ENCODE measurements at regions not wholly inside any gene's neighbourhood (a gene's known extent, or its start where the extent isn't known, plus 50 kb on each side); places are given as distances from the start of the nearest gene placed in this dataset.

GRCh38 chr6:168216117-168216516 lies 103.5 kb downstream of the DACT2 start:
- no peaks in the 10 kb centered on the region for H3K9me1 ChIP-seq (ENCODE audit: control insufficient read depth, insufficient read depth, low read length)
- intact Hi-C loops (cut with micrococcal nuclease) = no loop called here
- no peak for ATAC-seq
- in situ Hi-C loops (cut with MboI) = no loop called here
- no peak for DNase-seq (ENCODE audit: extremely low read depth in 1 of 4, low spot score in 3 of 4)
- H3K79me2 ChIP-seq (ENCODE audit: control insufficient read depth, insufficient read depth, low read length) = no peaks in the 10 kb centered on the region
- H3K27ac ChIP-seq (ENCODE audit: extremely low read depth, low read depth, low read length) = no peak overlapping the region
- no TSS peak for BruUV-seq (replicated peaks)
- H3K4me1 ChIP-seq (replicated peaks in 1 of 2; ENCODE audit: control insufficient read depth in 2 of 2, insufficient read depth in 2 of 2, low read length in 2 of 2) = no peaks in the 10 kb centered on the region; a peak in 1 of 5 replicates
- no peak overlapping the region for H3K4me3 ChIP-seq
- CTCF ChIA-PET (ENCODE audit: low intra/inter-chr PET ratio) = no interaction called here
- TF ChIP-seq, protein P1, sequence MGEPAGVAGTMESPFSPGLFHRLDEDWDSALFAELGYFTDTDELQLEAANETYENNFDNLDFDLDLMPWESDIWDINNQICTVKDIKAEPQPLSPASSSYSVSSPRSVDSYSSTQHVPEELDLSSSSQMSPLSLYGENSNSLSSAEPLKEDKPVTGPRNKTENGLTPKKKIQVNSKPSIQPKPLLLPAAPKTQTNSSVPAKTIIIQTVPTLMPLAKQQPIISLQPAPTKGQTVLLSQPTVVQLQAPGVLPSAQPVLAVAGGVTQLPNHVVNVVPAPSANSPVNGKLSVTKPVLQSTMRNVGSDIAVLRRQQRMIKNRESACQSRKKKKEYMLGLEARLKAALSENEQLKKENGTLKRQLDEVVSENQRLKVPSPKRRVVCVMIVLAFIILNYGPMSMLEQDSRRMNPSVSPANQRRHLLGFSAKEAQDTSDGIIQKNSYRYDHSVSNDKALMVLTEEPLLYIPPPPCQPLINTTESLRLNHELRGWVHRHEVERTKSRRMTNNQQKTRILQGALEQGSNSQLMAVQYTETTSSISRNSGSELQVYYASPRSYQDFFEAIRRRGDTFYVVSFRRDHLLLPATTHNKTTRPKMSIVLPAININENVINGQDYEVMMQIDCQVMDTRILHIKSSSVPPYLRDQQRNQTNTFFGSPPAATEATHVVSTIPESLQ (CRISPR knock-in tag; IDR thresholded peaks at IDR 0.05) = no peak
- TF ChIP-seq, protein P2, sequence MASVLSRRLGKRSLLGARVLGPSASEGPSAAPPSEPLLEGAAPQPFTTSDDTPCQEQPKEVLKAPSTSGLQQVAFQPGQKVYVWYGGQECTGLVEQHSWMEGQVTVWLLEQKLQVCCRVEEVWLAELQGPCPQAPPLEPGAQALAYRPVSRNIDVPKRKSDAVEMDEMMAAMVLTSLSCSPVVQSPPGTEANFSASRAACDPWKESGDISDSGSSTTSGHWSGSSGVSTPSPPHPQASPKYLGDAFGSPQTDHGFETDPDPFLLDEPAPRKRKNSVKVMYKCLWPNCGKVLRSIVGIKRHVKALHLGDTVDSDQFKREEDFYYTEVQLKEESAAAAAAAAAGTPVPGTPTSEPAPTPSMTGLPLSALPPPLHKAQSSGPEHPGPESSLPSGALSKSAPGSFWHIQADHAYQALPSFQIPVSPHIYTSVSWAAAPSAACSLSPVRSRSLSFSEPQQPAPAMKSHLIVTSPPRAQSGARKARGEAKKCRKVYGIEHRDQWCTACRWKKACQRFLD (CRISPR knock-in tag; IDR thresholded peaks at IDR 0.05) = no peak
- TF ChIP-seq ZNF133 (CRISPR knock-in tag; IDR thresholded peaks at IDR 0.05) = no peak
- TF ChIP-seq ZNF507 (tag; conservative IDR thresholded peaks at IDR 0.05) = no peak
- TF ChIP-seq SMARCC2 (IDR thresholded peaks at IDR 0.05; ENCODE audit: low read depth) = no peak
- no peak for TF ChIP-seq ZNF764 (CRISPR knock-in tag; IDR thresholded peaks at IDR 0.05; ENCODE audit: low read depth)
- no peak for TF ChIP-seq EHMT2 (IDR thresholded peaks at IDR 0.05)
- TF ChIP-seq SMAD4 (CRISPR knock-in tag; conservative IDR thresholded peaks at IDR 0.05) = no peak
- no peak for TF ChIP-seq SMARCB1 (IDR thresholded peaks at IDR 0.05; ENCODE audit: insufficient read length, low read depth)
- TF ChIP-seq ZNF445 (CRISPR knock-in tag; IDR thresholded peaks at IDR 0.05; ENCODE audit: low read depth) = no peak
- TF ChIP-seq ZNF324 (CRISPR knock-in tag; IDR thresholded peaks at IDR 0.05) = no peak
- TF ChIP-seq, protein P3, sequence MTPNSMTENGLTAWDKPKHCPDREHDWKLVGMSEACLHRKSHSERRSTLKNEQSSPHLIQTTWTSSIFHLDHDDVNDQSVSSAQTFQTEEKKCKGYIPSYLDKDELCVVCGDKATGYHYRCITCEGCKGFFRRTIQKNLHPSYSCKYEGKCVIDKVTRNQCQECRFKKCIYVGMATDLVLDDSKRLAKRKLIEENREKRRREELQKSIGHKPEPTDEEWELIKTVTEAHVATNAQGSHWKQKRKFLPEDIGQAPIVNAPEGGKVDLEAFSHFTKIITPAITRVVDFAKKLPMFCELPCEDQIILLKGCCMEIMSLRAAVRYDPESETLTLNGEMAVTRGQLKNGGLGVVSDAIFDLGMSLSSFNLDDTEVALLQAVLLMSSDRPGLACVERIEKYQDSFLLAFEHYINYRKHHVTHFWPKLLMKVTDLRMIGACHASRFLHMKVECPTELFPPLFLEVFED (CRISPR knock-in tag; conservative IDR thresholded peaks at IDR 0.05) = no peak
- TF ChIP-seq CSDE1 (IDR thresholded peaks at IDR 0.05) = no peak
- TF ChIP-seq COPS2 (conservative IDR thresholded peaks at IDR 0.05) = no peak
- TF ChIP-seq ZNF696 (CRISPR knock-in tag; conservative IDR thresholded peaks at IDR 0.05) = no peak
- TF ChIP-seq, protein P4, sequence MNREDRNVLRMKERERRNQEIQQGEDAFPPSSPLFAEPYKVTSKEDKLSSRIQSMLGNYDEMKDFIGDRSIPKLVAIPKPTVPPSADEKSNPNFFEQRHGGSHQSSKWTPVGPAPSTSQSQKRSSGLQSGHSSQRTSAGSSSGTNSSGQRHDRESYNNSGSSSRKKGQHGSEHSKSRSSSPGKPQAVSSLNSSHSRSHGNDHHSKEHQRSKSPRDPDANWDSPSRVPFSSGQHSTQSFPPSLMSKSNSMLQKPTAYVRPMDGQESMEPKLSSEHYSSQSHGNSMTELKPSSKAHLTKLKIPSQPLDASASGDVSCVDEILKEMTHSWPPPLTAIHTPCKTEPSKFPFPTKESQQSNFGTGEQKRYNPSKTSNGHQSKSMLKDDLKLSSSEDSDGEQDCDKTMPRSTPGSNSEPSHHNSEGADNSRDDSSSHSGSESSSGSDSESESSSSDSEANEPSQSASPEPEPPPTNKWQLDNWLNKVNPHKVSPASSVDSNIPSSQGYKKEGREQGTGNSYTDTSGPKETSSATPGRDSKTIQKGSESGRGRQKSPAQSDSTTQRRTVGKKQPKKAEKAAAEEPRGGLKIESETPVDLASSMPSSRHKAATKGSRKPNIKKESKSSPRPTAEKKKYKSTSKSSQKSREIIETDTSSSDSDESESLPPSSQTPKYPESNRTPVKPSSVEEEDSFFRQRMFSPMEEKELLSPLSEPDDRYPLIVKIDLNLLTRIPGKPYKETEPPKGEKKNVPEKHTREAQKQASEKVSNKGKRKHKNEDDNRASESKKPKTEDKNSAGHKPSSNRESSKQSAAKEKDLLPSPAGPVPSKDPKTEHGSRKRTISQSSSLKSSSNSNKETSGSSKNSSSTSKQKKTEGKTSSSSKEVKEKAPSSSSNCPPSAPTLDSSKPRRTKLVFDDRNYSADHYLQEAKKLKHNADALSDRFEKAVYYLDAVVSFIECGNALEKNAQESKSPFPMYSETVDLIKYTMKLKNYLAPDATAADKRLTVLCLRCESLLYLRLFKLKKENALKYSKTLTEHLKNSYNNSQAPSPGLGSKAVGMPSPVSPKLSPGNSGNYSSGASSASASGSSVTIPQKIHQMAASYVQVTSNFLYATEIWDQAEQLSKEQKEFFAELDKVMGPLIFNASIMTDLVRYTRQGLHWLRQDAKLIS (CRISPR knock-in tag; IDR thresholded peaks at IDR 0.05) = no peak
- no peaks in the 10 kb centered on the region for H3K36me3 ChIP-seq (ENCODE audit: control insufficient read depth, insufficient read depth, low read length)
- H3K4me2 ChIP-seq (ENCODE audit: insufficient read depth, low read length) = no peak overlapping the region
- H4K20me1 ChIP-seq (replicated peaks; ENCODE audit: control insufficient read depth, insufficient read depth, low read length) = peaks cover 4% of the 10 kb centered on the region; the same call in 1 of the 2 replicates
- no peak overlapping the region for H2AFZ ChIP-seq (ENCODE audit: low read depth, low read length)
- WGBS (ENCODE audit: insufficient coverage, low coverage, missing lambda C conversion rate) = 4% methylated on average over 6 of the region's 6 CpGs
- POLR2A ChIA-PET = no interaction called here
- FAIRE-seq = no peak
- no peak overlapping the region for H3K9ac ChIP-seq (ENCODE audit: insufficient read depth in 1 of 2, low read depth in 2 of 2, low read length in 2 of 2)
- H3K27me3 ChIP-seq (ENCODE audit: control insufficient read depth in 2 of 2, insufficient read depth in 2 of 2, low read length in 2 of 2) = peaks cover 61 to 64% of the 10 kb centered on the region in 2 experiments
- no peaks in the 10 kb centered on the region for H3K9me3 ChIP-seq (replicated peaks; ENCODE audit: control insufficient read depth, insufficient read depth, low read depth, low read length)
